ENCODE measurements at regions not wholly inside any gene's neighbourhood (a gene's known extent, or its start where the extent isn't known, plus 50 kb on each side); places are given as distances from the start of the nearest gene placed in this dataset.
A peak's percentile ranks its signal among the peaks of the same experiment; 100 is the strongest.

DNA sequence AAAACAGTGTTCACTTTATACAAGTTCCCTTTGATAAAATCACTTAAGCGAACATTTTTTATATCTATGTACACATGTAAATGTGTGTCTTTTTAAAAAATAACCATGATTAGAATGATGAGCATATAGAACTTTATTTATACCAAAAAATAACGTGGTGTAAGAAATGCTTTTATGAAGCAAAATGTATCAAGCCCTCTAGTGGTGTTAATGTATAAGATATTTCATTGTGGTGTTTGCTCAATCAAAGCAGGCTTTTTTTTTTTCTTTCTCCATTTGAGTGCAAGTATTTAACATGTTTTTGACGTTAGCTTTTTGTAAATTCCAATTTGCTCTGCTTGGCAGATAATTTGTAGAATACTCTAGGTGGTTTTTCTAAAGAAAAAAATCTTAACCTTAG is 2092.4 kb upstream of the TENM3 start:
- no peak overlapping the region for H3K4me3 ChIP-seq (ENCODE audit: low read depth, low read length)
- TF ChIP-seq, protein P1, sequence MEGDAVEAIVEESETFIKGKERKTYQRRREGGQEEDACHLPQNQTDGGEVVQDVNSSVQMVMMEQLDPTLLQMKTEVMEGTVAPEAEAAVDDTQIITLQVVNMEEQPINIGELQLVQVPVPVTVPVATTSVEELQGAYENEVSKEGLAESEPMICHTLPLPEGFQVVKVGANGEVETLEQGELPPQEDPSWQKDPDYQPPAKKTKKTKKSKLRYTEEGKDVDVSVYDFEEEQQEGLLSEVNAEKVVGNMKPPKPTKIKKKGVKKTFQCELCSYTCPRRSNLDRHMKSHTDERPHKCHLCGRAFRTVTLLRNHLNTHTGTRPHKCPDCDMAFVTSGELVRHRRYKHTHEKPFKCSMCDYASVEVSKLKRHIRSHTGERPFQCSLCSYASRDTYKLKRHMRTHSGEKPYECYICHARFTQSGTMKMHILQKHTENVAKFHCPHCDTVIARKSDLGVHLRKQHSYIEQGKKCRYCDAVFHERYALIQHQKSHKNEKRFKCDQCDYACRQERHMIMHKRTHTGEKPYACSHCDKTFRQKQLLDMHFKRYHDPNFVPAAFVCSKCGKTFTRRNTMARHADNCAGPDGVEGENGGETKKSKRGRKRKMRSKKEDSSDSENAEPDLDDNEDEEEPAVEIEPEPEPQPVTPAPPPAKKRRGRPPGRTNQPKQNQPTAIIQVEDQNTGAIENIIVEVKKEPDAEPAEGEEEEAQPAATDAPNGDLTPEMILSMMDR (IDR thresholded peaks at IDR 0.05; ENCODE audit: low read depth, low read length), result peak; percentile 44; the same call in 1 of the 2 replicates
- H3K9me3 ChIP-seq, result no peaks in the 10 kb centered on the region
- no peaks in the 10 kb centered on the region for H3K36me3 ChIP-seq
- H3K4me1 ChIP-seq, result peaks cover 11% of the 10 kb centered on the region
- H3K27me3 ChIP-seq, result no peaks in the 10 kb centered on the region
- DNase-seq, result no peak

DNA sequence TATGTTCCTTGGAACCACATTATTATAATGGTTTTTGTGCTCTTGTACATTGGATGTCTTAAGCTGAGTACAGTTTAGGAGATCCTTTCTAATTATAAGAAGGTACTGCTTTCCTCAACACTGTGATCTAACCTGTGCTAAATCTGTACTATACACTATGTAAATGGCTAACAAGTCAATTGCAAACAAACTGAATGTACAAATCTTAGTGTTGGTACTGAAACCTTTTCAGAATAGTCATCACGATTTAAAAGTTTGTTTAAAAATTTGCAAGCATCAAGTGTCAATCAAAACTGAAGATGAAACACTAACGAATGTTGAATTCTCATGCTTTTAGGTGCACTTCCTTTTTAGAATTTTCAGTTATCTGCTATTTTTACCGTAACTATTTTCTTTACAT is 2090.4 kb upstream of the TENM3 start:
- peaks cover 12% of the 10 kb centered on the region for H3K4me1 ChIP-seq
- DNase-seq, result no peak
- no peak overlapping the region for H3K4me3 ChIP-seq (ENCODE audit: low read depth, low read length)
- TF ChIP-seq, protein P1 (IDR thresholded peaks at IDR 0.05; ENCODE audit: low read depth, low read length), result no peak
- H3K9me3 ChIP-seq, result no peaks in the 10 kb centered on the region
- no peaks in the 10 kb centered on the region for H3K27me3 ChIP-seq
- H3K36me3 ChIP-seq, result no peaks in the 10 kb centered on the region

DNA sequence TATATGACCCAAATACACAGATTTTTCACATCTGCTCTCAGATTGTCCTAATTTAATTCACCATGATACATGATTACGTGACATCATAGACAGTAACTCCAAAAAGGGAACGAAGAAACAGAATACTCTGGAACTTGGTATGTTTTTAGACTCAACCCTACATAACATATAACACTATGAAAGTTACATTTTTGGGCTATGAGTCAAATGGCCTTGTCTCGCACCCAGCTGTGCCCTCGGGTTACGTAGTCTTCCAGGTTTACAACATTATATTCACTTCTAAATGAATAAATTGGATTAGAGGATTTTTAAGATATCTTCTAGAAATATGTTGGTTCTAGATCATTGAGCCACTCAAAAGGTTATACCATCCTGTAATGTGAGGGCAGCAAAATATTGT is 2089.6 kb upstream of the TENM3 start:
- Histone ChIP-seq H3K27me3 (no peaks in the 10 kb centered on the region), H3K4me3 (ENCODE audit: low read depth, low read length) (no peak overlapping the region), H3K9me3 (no peaks in the 10 kb centered on the region), H3K4me1 (peaks cover 12% of the 10 kb centered on the region), H3K36me3 (no peaks in the 10 kb centered on the region)
- TF ChIP-seq, protein P1 (IDR thresholded peaks at IDR 0.05; ENCODE audit: low read depth, low read length), result no peak
- no peak for DNase-seq

DNA sequence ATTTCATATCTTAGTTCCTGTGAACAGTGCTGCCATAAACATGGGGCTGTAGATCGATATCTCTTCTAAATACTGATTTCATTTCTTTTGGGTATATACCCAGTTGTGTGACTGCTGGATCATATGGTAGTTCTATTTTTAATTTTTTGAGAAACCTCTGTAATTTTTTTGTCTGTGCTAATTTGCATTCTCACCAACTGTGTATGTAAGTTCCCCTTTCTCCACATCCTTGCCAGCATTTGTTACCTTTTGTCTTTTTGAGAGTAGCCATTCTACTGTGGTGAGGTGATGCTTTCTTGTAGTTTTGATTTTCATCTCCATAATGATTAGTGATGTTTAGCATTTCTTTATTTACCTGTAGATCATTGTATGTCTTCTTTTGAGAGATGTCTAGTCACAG is 2086.5 kb upstream of the TENM3 start:
- TF ChIP-seq, protein P1 (IDR thresholded peaks at IDR 0.05; ENCODE audit: low read depth, low read length), result no peak
- no peak for DNase-seq
- Histone ChIP-seq H3K4me1 (peaks cover 19% of the 10 kb centered on the region), H3K36me3 (no peaks in the 10 kb centered on the region), H3K4me3 (ENCODE audit: low read depth, low read length) (no peak overlapping the region), H3K27me3 (no peaks in the 10 kb centered on the region), H3K9me3 (no peaks in the 10 kb centered on the region)

DNA sequence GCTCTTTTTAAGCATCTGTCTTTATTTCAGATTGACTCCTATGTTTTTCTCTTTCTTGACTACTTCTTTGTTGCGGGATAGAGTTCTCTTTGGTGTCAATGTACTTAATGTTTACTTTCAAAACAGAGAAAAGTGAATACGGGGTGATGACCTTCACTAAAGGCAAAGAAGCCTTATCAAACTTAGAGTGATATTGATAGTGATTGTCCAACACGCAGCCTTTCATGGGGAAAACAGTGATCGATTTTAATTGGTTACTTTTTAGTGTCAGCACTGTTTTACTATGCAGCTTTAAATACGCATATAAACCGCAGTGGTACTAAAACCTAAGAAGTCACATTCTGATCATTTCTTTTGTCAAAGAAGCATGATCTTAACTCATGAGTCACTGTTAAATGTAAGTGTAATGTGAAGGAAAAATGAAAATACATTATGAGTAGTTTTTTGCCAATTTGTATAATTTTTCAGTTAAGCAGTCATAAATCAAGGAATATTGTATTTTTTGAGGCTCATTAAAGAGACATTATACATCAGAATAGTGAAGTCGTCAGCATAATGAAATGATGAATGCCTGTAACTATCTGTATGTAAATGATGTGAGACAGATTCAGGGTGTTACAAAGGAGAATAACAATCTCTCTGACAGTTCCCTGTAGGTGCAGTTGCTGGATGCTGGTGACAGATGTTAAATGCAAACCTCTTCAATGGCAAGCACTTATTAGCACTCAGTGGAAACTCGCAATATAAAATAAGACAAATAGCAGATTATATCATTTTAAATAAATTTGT is 2082.8 kb upstream of the TENM3 start:
- DNase-seq, result no peak
- Histone ChIP-seq H3K36me3 (no peaks in the 10 kb centered on the region), H3K27me3 (no peaks in the 10 kb centered on the region), H3K9me3 (no peaks in the 10 kb centered on the region), H3K4me3 (ENCODE audit: low read depth, low read length) (no peak overlapping the region), H3K4me1 (peaks cover 15% of the 10 kb centered on the region)
- TF ChIP-seq, protein P1 (IDR thresholded peaks at IDR 0.05; ENCODE audit: low read depth, low read length), result no peak

DNA sequence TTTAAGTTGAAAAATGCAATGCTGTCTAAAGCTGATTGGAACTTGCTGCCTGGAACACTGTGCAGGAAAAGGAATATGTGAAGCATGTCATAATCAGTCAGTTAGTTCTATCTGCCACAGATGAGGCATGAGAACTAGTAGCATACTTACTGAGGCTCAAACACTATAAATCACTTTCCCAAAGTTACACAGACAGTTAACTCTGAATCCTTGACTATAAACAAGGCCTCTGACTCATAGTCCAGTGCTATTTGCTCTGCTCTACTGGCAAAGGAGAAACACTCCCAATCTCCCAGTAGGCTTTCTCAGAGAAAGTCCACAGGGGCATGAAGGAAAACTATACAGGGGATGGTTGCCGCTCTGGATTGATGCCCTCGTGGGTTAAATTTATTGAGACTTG is 2078.4 kb upstream of the TENM3 start:
- Histone ChIP-seq H3K36me3 (no peaks in the 10 kb centered on the region), H3K4me3 (ENCODE audit: low read depth, low read length) (no peak overlapping the region), H3K9me3 (no peaks in the 10 kb centered on the region), H3K27me3 (no peaks in the 10 kb centered on the region), H3K4me1 (peaks cover 9% of the 10 kb centered on the region)
- DNase-seq, result no peak
- TF ChIP-seq, protein P1 (IDR thresholded peaks at IDR 0.05; ENCODE audit: low read depth, low read length), result no peak
